OCI-LY7 (cell line): ENCODE measurements at regions not wholly inside any gene's neighbourhood (a gene's known extent, or its start where the extent isn't known, plus 50 kb on each side); places are given as distances from the start of the nearest gene placed in this dataset.
"Not testable (repeated sequence)": the region's sequence is repeated elsewhere in the genome, so short reads cannot be mapped to it uniquely, and the experiment has no call there.

Source experiments
- EZH2phosphoT487 ChIP-seq: fragments of 200-600 bp; sonication (generic); IDR thresholded peaks from 2 replicates; pipeline ENCODE4 v1.6.1; 2018; ENCODE audit warnings: low read depth, borderline replicate concordance, mild to moderate bottlenecking, mixed run types, antibody characterized with exemption, low read length, moderate library complexity, mixed read lengths
- TF ChIP-seq, protein P1 (sequence below): fragments of 200-600 bp; sonication (generic); conservative IDR thresholded peaks from 2 replicates; pipeline ENCODE4 v1.5.1; 2014; ENCODE audit warnings: mild to moderate bottlenecking, antibody characterized with exemption, low read length, moderate library complexity, mixed read lengths

DNA sequence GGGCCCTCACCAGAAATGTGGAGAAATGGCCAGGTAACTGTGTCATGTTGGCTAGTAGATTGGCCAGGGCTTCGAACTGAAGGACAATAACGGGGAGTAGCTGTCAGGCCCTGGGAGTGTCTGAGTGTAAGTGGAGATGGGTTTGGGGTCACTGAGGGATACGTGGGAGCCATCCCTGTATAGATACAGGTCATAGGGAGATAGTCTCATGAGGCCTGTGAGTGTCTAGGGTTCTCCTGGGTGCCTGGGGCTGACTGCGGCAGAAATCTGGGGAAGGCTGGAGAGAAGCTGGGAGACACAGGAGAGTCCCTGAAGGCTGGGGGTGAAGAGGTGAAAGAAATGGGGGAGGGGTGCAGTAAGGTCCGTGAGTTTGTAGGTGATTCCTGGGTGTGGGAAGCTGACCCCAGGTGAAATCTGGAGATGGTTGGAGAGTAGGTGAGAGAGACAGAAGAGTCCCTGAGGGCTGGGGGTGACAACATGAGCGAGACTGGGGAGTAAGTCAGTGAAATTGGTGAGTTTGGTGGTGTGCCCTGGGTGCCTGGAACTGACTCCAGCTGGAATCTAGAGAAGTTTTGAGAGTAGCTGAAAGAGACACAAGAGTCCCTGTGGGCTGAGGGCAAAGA, 124.6 kb upstream of the ANKRD30BL start:
- TF ChIP-seq, protein P1, sequence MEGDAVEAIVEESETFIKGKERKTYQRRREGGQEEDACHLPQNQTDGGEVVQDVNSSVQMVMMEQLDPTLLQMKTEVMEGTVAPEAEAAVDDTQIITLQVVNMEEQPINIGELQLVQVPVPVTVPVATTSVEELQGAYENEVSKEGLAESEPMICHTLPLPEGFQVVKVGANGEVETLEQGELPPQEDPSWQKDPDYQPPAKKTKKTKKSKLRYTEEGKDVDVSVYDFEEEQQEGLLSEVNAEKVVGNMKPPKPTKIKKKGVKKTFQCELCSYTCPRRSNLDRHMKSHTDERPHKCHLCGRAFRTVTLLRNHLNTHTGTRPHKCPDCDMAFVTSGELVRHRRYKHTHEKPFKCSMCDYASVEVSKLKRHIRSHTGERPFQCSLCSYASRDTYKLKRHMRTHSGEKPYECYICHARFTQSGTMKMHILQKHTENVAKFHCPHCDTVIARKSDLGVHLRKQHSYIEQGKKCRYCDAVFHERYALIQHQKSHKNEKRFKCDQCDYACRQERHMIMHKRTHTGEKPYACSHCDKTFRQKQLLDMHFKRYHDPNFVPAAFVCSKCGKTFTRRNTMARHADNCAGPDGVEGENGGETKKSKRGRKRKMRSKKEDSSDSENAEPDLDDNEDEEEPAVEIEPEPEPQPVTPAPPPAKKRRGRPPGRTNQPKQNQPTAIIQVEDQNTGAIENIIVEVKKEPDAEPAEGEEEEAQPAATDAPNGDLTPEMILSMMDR: not testable (repeated sequence)
- TF ChIP-seq EZH2phosphoT487: not testable (repeated sequence)
